ENCODE measurements at regions not wholly inside any gene's neighbourhood (a gene's known extent, or its start where the extent isn't known, plus 50 kb on each side); places are given as distances from the start of the nearest gene placed in this dataset.

DNA sequence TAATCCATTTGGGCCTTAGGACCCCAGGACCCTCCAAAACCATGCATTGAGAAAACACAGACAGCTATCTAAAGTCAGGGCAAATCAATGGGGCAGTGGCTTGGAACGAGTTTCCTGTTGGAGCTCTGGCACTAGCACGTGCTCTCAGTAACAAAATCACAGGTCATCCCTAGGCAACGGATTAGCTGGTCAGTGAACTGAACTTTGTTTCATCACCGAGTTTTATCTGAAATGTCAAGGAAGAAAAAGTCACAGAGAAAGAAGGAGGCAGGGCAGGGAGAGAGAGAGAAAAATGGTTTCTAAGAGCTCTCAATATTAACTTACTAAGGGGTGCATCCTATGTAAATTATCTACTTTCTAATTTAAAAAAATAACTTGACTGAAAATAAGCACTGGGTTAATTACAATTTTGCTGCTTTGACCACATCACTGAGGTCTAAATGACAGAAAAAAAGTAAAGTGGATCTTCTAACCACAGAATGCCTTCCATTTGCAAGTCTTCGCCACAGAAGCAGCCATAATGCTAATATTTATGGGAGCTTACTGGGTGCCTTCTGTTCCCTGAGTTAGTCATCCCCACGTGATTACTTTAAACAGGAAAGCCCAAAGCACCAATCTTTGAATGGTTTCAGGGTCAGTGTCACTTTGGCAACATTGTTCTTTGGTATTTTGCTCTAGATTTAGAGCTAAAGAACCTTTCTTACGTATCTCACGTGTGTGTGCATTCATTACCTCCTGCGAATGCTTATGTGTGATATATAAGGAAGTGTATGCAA, 503.9 kb downstream of the RASEF start:
- no peak for DNase-seq

DNA sequence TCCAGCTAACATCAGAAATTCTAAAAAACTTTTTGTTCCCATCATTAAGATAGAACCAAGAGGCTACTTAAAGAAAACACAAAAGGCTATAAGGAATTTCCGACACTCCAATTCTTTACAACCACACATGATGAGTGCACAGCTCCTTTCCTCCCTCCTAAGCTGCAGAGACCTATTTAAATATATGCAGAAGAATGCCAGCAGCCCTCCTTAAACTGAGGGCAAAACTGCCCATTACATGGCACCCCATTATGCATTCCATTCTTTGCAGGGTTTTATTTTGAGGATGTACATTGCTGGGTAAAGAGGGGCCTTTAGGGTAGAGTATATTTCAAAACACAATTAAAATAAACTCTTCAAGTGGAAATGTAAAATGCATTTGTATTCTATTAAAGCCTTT, 502.9 kb downstream of the RASEF start:
- no peak for DNase-seq

DNA sequence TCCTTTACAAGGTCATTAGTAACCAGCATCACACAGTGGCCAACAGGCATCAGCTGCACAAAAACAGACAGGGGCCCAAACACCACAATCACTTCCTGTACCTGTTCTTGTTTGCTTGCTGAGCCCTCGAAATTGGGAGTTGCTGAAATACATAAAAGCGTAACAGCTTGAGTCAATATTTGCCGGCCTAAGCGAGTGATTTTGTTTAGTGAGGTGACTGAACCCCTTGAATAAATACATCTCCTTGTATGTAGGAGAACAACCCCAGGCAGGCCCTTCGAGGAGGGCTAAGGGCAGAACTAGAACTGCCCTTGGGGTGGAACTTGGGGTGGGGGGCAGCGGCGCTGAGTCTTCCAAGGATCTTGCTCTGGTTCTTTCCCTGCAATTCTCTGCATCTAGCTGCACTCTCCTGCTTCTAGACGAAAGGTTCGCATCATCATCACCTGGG, 502.5 kb downstream of the RASEF start:
- no peak for DNase-seq

DNA sequence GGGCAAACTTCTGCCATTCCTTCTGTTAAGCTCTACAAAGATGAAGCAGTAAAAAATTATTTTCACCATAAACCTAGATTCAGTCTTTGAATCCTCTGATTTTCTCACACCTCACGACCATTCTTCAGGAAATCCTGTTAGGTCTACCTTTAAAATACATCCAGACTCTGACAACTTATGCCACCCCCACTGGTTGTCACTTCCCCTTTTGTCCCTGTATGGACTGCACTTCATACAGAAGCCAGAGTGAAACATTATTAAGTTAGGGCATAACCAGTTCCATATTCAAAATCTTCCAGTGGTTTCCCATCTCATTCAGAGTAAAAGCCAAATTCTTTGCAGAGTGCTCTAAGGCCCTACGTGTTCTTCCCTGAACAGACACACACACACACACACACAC, 499.8 kb downstream of the RASEF start:
- DNase-seq, result no peak

DNA sequence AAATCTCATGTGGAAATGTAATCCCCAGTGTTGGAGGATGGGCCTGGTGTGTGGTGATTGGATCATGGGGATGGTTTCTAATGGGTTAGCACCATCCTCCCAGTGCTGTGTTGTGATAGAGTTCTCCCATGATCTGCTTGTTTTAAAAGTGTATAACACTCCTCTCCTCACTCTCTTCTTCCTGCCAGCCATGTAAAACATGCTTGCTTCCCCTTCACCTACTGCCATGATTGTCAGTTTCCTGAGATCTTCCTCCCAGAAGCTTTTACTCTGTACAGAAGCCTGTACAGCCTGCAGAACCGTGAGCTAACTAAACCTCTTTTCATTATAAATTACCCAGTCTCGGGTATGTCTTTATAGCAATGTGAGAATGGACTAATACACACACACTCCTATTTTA, 499.1 kb downstream of the RASEF start:
- DNase-seq, result no peak

DNA sequence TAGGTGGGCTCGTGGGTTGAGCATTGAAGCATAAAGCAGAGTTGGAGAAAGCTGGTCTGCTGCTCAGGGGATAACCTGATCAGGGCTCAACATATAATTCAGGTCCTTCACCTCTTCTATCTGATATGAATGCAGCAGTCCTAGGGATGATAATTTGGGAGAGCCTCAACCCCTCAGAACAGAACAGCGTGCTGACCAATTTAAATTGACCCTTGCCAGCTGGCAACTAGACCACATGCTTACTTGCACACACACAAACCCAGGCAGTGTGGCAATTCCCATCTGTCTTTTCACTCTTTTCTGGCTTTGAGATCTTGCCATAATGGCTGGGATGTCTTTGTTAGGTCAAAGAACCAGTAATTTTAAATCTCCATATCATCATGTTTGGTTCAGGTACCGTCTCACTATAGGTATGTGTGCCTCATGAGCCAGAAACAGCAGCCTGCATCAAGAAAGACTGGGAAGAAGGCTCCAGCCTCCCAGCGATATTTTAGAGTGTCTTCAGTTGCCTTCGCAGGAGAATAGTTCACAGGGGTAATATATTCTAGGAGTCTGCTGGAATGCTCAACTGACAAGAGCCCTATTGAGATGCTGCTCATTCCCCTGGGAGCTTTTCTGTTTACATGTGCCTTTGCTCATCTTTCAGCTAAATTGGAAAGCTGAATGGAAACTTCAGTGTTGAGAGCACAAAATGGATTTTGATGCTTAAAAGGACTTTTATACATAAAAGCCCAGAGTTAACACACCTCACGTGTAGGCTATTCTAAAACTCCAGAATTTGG, 497.6 kb downstream of the RASEF start:
- DNase-seq, result no peak

DNA sequence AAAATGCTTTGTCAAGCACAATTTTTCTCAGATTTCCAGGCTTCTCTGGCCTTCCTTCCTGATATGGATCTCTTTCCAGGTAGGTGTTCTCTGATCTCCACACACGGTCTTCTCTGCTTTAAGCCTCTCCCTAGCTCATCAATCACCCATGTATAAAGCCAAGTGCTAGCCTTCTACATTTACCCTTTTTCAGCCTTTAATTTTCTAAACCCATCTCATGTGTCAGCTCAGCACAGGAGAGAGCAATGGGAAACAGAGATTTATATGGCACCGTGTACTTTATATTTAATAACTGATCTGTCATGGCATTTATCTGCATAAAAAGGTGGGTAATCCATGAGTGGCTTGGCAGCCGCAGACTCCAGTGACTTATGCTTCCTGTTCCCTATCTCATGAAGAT, 495.0 kb downstream of the RASEF start:
- DNase-seq, result no peak

DNA sequence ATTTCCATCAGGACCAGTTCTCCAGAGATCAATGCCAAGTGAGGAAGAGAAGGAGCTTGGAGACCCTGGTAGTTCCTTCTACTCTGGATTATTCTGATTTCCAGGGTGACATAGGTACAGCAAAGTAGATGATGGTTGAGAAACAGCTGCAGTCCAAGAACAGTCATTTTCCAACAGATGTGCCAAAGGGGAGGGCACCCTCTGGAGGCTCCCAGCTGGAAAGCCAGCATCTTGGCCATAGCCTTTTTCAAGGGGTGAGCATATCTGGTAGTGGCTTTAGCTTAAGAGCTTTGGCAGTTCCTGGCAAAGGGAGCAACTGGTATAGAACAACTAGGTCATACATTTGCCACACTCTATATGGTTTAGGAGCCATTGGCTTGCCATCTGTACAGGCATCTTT, 492.7 kb downstream of the RASEF start:
- DNase-seq, result no peak

DNA sequence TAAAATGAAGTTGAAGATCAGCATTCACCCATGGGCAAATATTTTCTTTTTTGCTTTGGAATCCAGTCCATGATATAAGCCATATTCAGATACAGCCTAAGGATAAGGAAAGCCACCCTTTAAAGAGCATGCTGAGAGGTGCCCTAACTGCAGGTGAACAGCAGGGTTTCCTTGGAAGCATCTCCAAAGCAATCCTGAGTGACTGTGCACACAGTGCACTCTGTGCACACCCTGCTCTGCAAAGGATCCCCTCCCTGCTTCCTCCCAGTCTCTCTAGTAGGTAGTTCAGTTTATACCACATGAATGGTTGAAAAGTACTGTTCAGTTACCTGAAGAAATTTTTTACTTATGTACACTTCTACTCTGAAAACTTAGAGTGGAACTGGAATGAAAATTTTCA, 491.4 kb downstream of the RASEF start:
- no peak for DNase-seq

DNA sequence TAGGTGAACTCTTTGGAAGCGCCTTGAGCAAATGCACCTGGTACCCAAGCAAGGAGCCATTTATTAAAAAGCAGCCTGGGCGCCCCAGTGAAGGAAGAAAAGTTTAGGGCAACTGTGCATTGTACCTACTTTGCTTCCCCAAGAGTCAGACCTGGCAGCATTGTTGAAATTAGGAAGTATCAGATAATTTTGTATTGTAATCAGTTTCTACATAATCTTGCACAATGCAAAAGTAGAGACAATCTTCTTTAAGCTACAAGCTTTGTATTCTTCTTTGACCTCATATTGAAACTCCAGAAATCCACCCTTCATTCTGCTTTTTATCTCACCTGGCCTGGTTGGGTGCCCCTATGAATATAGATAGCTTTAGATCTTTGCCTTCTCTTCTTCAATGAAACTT, 490.8 kb downstream of the RASEF start:
- DNase-seq, result no peak

DNA sequence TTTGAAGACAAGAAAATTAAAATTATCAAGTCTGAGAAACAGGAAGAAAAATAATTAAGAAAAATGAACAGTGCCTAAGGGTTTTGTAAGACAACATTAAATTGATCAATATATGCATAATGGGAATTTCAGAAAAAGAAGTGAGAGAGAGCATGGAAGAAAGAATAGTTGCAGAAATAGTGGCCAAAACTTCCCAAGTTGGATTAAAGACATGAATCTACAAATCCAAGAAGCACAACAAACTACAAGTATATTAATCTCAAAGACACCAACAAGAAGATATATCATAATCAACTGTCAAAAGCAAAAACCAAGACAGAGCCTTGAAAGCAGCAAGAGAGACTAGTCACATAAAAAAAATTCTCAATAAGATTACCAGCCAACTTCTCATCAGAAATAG, 488.0 kb downstream of the RASEF start:
- no peak for DNase-seq

DNA sequence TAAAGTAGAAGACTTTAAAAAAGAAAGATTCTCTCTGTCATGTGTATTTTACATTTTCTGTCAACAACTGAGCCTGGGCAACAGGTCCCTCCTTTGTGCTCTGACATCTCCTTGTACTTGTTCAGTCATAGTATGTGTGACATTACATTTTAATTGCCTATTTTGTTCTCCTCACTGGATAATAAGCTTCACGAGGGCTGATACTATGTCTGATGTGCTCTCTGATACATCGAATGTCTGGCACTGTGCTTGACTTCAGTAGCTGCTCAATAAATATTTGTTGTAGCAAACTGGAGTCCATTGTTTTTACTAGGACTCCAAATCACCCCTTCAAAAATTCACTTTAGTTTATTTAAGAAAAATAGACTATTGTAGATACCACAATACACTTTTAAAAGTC, 482.0 kb downstream of the RASEF start:
- no peak for DNase-seq

DNA sequence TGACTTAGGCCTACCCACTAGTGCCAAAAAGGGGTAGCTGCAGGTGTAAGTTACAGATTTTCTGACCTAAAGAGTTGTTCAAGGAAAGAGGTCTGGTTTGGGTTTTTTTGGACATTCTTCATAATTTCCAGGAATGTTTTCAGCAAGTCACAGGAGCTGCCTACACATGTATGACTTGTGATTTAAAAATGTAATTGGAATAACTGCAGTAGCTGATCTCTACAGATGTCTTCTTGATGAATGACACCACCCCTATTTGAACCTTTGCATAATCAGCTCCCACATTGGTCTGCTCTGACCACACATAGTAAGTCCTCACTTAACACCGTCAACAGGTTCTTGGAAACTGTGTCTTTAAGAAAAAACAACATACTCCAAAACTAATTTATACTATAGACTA, 481.4 kb downstream of the RASEF start:
- no peak for DNase-seq

DNA sequence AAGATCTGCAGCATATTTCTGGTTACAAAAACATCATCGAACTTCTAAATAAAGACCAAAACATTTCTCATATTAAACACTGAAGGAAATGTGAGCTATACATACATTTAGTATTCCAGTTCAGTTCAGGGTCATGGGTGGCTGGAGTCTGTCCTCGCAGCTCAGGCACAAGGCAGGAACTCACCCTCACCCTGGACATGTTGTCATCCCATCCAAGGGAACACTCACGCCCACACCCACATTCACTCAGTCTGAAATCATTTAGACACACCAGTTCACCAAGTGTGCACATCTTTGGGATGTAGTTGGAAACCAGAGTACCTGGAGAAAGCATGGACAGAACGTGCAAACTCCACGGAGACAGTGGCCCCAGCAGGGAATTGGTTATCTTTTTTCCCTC, 481.0 kb downstream of the RASEF start:
- DNase-seq, result no peak

DNA sequence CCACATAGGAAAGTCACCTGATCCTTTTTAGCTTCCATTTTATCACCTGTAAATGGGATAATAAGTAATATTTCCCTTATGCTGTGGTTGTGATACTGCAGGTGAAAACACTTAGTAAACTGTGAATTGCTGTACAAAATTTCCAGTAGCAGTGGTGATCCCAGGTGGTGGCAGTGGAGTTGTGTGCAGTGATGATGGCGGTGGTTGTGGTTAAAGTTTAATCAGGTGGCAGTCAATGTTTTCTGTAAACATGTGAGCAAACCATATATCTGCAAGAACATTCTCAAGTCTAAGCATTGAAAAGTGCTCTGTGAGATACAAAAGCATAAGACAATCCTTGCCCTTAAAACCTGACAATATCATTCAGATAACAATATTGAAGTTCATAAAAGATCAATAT, 480.2 kb downstream of the RASEF start:
- DNase-seq, result no peak

DNA sequence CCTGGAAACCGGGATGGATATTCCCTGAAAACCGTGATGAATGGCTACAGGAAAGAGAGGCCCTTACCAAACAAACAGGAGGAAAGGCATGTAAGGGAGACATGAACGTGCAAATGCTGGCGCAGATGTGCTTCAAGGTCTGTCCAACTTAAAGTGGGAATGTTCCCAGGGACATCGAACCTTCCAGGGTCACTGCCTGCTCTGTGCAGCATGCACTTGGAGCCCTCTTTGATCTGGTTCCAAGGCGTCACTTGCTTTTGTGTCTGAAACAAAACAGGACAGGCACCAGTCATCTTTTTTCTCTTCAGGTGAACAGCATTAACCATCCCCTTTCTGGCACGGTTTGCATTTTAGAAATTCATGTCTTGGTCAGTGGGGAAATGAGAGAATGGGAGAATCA, 479.4 kb downstream of the RASEF start:
- DNase-seq, result no peak

DNA sequence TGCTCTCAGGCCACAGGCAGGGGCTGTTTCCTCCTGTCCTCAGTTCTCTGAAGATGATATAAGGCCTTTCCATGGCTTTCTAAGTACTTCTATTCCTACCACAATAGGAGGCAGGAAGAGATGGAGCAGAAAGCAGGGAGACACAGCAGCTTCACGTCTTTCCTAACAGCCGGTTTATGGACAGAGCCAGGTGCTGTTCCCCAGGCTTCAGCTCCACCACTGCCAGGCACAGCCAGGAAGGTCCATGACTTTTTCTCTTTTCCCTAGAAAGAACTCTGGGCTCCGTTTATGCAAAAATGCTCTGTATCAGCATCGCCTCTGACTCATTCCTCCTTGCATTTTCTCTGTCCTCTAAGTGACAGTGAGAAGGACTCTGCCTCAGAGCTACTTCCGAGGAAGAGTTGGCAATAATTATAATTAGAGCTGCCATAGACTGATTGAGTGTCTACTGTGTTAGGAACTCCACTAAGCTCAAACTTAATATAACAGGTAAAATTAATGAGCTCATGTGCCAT, 478.5 kb downstream of the RASEF start:
- no peak for DNase-seq

DNA sequence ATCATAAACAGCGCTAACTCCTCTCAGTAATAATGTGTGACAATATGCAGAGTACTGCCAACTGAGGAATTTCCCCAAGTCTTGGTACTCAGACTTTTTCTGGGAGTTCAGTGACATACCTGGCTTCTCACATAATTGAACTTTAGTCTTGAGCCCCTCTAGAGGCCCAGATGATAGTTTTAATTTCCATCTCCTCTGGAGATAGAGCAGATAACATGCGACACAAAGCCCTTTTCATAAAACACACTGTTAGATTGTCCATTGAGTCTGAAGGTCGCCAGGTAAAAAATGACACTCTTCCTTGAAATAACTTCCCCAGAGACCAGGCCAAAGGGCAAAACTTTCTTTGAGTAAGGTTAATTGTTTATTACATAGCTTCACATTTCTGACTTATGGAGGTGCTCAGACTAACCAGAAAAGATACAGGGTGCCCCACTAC, 476.0 kb downstream of the RASEF start:
- no peak for DNase-seq

DNA sequence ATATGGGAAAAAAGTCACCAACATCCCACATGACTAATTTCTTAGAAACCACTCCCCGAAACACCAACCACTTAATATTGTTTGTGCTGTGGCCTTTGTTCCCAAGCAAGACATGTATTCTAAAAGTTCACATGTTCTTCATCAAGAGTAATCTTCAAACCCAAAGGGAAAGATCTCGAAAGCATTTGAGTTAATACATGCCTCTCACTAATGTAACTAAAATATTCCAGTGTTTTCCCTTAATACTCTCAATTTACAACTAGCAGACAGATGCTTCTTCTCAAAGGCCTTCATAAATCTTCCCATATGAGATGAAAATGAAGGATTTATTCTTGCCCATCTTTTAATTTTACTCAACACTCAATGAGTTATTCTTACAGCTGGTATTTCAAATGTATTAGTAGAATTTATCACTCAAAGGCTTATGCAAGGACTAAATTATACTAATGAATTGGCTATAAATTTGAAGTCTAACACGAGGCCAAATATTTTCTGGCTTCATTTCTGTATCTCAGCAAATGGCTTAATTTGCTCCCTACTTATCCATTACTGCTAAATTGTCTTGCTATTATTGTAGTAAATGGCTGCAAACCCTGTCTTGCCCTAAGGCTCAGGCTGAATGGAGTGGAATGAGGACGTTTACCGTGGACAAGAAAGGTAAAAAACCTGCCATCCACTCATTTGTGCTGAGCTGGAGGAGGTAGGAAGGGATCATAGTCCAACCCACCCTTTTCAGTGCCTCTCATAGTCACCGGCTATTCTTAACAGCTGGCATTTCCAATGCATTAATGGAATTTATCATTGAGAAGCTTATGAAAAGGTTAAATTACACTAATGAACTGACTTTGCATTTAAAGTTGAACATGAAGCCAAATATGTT, 474.4 kb downstream of the RASEF start:
- DNase-seq, result no peak

DNA sequence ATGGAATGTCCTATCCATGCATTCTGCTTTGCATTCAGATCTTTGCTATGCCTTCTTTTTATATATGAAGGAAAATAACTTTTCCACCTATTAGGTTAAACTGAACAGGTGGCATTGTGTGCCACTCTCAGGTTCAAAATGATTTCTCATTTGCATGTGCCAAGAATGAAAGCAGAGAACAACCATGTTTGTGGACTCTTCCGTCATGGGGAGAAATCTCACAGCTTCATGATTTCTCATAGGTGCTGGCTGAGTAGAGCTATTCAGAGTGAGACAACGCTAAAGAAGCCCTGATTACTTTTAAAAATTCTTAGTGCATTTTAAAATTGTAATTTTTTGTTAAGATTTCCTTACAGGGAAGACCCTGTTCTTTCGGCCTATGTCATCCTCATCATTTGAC, 472.1 kb downstream of the RASEF start:
- DNase-seq, result no peak

DNA sequence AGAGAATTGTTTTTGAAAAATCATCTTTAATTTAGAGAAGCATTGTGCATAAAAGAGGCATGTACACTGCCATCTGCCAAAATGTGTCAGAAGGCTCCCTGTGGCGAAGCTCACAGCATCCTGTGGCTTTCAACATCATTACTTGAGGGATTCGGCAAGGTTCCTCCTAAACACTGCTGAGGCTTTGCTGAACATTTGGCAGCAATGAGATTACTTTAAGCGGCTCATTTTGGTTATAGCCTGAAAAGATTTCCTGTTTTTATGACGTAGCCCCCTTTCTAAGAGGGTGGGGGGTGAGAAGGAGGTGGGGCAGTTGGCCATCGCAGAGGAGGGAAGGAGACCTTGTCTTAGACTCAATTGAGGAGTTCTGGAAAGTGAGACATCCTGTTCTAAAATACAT, 469.4 kb downstream of the RASEF start:
- no peak for DNase-seq

DNA sequence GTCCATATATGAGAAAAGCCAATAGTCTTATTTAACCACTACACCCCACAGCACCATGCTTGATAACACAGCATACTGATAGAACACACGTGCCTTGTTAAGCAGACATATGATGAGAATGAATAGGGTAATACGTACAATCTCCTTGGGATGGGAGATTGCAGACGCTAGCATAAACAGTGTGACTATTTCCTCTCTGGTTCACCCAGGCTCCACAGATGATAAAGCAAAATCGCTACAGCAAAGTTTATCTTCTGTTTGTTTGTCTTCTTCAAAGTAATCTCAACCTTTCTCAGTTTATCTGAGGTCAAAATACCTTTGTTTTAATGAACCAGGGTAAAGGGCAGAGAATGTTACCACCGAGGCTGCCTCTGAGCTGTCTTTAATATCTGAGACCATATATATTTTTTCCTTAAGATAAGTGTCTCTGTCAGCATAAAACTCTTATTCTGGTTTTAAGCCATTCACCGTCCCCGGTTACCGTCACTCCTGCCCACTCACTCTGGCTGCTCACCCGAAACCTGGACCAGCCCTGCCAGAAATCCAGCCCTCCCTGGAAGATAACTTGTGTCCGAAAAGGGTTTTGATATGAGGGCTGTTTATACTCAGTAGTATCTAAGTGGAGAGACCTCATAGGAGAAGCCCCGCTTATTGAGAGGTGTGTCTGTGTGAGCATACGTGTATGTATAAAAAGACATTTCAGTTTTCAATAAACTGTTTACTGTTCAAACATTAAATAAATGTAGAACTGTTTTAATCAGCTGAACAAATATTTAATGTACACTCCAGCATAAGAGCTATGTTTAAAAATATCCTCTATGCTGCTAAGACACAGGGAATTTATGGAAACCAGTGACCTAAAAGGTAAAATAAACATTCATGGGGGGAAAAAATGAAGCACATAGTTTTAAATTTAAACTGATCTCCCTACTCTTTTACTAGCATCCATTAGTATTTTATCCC, 465.4 kb downstream of the RASEF start:
- no peak for DNase-seq

All from NCI-H1694 (cell line).